GM21367 (cell line): ENCODE measurements at regions not wholly inside any gene's neighbourhood (a gene's known extent, or its start where the extent isn't known, plus 50 kb on each side); places are given as distances from the start of the nearest gene placed in this dataset.

Experiments
- ATAC-seq: cut with Tn5 transposase; IDR thresholded peaks from one replicate; pipeline ENCODE4 v1.9.1; 2021; ENCODE audit not compliant: unreplicated experiment

DNA sequence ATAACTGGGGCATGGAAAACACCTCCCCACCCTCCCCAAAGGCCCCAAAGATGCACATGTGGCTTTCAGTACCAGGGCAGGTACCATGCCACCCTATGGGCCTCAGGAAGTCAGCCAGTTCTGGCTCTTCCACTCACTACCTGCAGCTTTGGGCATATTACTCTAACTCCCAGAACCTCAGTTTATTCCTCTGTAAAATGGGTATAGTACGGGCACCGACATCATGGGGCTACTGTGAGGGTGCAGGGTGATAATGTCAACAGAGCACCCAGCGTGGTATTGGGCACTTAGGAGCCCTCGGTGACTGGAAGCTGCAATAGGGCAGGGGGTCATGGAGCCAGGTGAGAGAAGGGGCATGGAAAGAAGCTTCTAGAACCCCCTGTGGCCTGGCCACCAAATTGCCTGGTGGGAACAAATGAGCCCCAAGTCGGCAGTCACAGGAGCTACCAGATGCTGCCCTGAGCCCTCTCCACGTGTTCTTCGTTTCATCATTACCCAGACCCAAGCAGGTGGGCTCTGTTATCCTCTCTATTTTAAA lies 512.1 kb downstream of the SHQ1 start:
- no peak for ATAC-seq

DNA sequence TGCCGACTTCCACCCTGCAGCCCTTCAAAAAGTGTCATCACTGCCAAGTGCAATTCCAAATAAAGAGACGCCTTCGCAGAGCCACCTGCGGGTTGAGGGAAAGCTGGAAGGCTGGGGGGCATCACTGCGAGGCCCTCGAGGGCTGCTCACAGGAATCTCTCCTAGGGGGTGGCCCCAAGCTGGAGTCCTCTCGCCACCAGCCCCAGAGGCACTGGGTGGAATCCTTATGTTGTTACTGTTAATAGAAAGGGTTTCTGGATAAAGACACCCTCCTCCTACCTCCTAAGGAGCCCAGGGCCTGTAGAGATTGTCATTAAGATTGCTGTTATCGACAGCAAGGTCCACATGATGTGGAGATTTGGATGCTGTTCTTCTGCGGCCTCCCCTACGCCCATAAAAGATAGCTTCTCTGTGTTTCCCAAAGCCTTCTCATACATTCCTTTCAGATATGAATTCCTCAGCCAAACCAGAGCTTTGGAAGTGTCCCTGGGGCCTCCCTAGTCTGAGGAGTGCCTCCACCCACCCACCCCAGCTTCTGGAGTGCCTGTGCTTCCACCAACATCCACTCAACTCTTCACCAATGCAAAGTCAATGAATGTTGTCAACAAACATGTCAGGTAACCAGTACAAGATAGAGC lies 512.7 kb downstream of the SHQ1 start:
- no peak for ATAC-seq

DNA sequence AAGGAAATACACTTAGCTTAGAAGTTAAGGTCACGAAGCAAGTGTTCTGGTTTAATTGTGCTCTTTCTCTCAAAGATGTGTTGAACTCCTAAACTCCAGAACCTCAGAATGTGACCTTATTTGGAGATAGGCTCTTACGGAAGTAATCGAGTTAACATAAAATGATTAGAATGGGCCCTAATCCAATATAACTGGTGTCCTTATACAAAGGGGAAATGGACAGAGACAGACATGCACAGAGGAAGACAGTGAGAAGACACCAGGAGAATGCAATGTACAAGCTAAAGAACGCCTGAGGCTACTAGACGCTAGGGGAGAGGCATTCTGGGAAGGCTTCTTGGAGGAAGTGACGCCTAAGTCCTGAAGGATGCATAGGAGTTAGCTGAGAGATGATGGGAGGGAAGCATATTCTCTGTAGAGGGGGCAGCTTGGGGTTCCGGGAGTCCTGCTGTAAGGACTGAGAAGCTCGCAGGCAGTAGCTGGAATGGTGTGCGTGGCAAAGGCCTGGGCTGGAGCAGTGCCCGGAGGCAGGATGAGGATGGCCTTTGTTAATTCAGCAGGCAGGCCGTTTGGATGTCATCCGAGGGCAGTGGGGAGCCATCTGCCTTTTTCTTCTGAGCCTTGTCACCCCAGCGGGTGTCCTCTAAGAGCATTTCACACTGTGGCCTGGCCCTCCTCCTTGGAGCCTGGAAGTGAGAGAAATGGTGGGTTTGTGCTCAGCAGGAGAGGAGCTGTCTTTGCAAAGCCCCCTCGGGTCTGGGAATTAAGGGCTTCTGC lies 513.4 kb downstream of the SHQ1 start:
- ATAC-seq = no peak

DNA sequence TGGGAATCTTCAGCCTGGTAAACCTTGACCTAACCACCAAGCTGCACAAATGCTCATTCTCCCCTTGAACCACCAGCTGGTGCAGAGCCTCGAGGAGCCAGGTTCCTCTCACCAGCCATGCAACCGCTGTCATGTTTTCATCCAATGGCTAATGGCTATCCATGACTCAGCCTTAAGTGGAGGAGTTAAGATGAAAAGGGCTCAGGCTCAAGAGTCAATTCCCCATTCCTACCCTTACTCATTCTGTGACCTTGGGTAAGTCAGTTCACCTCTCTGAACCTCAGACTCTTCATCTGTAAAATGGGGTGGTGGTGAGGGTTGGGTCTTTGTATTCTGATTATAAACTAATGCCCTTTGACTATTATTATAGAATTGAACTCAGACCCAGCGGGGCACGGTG lies 515.6 kb downstream of the SHQ1 start:
- ATAC-seq = no peak

DNA sequence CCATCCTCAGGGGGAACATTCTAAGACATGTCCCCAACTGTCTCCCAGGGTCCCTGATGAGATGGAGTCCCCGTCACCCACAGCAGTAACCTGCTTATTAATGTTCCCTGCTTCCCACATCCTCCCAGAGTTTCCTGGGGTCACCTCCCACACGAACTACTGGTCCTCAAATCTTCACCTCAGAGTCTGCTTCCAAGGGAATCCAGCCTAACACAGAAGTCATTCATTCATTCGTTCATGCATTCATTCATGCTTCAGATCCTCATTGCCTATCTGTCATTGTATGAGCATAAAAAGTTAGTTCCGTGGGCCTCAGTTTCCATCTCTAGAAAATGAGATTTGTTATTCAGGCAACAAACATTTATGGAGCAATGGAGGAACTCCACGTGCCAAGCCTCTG lies 516.2 kb downstream of the SHQ1 start:
- no peak for ATAC-seq

DNA sequence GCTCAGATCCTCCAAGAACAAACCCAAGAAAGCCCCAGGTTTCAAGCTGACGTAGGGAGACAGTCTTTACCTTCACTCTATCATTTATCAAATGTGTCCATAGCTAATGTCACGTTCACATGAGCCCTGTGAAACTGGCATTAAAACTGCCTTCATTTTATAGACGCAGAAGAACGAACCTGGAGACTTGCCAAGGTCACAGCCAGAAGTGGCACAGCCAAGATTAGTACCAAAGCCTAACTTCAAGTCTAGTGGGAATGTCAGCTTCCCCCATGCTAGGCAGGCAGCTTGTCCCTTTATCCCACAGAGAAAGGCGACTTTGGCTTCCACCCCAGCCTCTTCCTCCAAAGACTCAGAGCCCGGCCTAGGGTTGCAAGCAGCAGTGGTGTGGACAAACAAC lies 517.2 kb downstream of the SHQ1 start:
- no peak for ATAC-seq

DNA sequence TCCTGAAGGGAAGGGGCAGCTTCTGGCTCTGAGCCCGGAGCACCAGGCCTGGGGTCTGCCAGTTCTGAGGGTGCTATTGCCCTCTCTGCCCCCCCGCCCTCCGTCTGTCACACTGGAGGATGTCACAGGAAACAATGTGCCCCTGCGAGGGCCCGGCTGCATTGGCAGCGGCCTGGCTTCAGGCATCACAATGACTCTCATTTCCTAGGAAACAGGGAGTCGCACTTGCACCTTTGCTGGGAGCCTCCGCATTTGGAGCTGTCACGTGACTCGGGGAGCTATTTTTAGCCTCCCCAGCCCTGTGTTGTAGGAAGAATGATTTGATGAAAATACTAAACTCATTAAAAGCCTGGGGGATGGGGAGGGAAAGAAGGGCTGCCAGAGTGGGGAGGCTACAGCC lies 518.9 kb downstream of the SHQ1 start:
- no peak for ATAC-seq

DNA sequence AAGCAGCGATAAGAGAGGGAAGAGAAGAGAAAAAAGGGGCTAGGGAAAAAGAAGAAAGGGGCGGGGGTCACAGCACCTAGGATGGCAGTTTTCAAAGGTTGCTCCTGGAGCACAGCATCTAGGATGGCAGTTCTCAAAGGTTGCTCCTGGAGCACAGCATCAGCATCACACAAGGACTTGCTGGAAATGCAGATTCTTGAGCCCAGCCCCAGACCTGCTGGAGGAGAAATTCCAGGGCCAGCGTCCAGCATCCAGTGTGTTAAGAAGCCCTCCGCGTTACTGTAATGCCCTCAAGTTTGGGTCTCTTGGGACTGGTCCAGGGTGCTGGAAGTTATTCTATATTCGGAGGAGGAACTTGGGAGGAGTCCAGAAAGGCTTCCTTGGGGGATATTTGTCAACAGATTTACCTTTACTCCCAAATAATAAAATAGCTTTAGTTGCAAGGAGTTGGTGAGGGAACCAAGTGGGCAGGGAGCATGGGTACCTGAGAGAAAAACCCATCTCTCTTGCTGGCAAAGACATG lies 519.4 kb downstream of the SHQ1 start:
- ATAC-seq = no peak

DNA sequence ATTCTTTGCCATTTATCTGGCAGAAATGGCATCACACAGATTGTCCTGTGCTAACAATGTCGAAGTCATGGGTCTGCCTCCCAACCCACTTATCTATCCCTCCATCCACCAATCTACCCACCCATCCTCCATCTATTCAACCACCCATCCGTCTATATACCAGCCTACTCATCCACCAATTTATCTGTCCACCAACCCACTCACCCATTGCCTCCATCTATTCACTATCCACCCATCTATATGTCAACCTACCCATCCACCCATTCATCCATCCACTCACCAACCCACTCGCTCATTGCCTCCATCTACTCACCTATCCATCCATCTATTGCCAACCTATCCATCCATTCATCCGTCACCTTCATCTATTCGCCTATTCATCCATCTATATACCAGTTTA lies 521.2 kb downstream of the SHQ1 start:
- no peak for ATAC-seq

DNA sequence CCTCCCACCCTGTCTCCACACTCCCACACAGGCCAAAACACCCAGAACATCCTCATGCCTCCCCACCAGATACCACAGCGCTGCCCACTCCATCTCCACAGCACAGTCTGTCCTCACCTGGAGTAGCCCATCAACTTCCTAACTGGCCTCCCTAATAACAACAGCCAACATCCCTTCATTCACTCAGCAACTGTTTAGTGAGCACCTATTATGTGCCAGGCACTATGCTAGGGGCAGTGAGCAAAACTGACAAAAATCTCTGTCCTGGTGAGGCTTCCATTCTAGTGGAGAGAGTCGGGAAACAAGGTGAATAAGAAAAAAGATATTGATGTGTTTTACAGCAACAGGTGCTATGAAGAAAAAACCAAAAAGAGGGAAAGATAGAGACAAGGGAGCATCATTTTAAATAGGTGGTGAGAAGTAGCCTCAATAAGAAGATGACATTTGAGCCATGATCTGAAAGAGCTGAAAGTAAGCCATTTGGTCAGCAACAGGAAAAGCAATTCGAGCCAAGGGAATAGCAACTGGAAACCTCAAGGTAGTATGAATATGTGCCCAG lies 523.9 kb downstream of the SHQ1 start:
- ATAC-seq = no peak

DNA sequence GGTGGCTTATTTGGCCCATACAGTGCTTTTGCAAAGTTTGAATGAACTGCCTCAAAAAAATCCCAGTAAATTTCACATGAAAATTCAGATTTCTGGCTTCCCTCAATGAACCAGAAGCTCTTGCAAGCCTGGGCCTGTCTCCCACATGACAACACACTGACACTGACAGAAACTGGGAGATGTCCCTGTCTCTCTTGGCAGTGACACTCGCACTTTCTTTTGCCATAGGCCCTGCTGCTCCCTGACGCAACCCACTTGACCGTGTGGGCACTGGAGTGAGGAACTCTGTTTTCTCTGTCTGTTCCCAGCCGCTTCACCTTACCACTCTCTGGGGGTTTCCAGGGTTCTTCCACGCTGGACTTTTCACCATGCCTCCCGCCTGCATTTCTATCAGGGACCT lies 524.5 kb downstream of the SHQ1 start:
- no peak for ATAC-seq

DNA sequence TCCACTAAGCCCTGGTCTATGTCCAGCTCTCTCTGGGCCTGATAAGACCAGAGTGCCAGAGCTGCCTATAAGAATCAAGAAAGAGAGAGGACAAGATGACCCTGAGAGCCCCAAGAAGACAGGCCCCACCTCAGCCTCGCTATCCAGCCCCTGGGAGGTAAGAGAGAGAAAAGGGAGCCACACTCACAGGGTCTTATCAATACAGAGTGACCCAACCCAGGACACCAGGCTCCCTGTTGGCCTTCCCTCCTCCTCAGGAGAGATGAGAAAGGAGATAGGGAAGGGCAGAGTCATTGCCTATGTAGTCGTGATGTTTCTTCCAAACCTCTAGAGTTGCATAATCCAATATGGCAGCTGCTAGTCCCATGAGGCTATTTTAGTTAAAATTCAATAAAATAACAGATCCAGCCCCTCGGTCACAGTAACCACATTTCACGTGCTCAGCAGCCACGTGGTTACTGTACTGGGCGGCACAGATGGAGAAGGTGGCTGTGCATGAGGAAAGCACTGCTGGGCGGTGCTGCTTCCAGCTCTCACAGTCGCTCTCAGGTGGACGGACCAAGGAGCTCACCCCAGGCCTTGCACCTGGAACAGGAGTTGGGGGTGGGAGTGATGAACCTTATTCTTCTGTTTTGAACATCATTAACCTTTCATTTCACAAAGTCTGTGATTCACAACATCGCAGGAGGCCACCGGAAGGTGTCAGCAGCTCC lies 525.8 kb downstream of the SHQ1 start:
- no peak for ATAC-seq

DNA sequence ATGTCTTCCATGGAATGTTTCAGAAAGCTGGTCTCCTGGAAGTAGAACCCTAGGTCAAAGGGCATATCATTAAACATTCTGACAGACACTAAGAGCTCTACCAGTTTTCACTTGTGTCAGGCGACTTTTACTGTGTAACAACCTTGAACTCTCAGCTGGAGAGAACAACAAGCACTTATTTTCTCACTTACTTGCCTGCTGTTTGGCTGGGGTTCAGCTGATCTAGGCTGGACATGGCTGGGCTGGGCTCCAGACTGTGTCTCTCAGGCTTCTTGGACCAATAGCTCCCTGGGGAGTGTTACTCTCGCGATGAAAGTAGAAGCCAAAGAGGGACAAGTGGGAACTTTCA lies 527.3 kb downstream of the SHQ1 start:
- no peak for ATAC-seq

DNA sequence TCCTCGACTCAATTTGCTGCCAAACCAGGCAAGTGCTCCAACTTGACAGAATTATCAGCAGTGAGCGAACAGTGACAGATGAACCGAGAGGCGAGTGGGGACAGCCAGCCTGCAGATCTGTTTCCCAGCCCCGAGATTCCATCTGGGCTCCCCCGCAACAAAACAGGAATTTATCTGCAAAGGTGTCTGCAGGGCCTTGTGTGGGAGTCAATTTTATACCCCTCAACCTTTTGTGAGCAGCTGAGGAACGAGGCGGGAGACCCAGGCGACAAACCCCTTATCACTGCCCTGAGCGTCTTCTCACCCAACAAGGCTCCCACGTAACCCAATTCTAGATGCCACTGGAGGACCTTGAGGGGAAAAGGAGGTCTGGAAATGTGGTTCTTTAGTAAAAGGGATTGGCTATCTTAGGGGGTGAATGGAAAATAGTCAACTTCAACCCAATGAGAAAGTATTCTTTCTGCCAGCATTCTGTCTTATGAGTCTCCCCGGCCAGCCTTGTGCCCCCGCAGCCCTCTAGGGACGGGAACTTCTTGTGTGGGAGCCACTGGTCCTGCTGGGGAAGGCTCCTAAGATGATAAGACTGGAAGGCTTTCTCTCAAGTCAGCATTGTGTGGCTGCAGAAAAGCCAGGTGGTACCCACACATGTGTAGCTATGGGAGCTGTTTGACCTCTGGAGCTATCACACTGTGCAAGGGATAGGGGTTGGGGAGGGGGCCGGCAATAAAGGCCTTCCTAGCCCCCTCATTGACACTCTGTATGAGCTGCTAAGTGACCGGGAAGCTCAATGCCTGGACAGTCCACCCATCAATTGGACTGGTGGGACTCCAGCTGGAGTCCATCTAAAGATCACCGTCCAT lies 527.9 kb downstream of the SHQ1 start:
- no peak for ATAC-seq

DNA sequence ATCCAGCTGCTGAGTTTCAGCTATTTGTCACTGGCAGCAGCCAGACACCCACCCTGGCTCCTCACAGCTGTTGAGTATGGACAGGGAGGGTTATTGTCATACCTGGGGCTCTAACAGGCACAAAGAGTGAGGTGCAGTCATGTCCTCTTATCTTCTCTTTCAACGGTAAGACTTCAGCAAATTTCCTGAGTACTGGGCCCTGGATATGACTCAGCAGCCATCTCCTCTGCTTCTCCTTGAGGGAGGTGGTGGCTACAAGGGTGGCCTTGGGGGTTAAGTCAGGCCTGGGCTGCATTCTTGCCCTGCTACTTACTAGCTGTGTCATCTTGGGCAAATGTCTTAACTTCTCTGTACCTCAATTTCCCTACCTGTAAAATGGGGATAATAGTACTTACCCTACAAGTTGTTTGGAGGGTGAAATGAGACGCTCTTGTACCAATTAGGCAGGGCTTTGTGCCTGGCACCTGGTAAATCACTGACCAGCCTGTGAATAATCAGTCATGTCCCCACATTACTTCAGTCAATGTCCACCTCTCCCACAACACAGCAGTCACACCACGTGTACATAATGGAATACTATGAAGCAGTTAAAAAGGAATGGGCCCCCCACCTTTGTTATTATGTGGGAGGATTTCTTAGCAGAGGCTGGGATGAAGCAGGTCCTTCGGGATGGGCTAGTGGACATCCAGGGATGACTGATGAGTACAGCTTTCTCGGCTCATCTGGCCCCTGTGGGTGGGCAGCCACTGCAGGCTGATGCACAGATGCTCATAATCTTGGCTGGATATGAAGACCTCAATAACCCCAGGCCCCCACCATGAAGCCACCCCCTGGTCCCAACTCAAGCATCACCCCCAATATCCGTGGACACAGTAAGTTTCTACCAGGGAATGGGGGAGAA lies 528.8 kb downstream of the SHQ1 start:
- ATAC-seq = no peak

DNA sequence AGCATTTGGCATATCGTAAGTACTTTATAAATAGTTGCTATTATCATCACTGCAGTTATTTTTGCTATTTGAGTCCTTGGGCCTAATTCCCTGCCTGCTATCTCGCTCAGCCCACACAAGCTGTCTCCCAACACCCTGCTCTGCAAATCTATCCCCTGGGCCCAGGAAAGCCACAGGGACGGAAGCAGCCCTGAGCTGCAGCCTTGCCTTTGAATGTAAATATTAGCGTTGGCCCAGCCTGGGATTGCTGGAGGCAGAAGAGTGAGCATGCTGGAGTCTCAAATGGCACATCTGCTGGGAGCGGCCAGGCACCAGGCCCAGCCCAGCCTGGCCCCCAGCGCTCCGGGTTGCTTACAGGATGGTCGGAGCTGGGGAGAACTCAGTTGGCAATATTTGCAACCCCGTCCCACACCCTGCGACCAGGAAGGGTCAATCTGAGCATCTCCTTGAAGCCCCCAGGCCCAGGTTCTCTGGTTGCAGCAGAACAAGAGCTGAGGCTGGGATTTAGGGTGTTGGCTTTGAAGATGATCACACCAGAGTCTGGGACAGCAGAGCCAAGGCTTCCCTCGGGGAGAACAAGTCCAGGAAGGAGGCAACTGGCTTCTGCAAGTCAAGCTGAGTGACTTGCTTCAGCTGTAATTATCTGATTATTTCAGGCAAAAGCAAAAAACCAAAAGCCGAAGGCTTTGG lies 529.6 kb downstream of the SHQ1 start:
- no peak for ATAC-seq

DNA sequence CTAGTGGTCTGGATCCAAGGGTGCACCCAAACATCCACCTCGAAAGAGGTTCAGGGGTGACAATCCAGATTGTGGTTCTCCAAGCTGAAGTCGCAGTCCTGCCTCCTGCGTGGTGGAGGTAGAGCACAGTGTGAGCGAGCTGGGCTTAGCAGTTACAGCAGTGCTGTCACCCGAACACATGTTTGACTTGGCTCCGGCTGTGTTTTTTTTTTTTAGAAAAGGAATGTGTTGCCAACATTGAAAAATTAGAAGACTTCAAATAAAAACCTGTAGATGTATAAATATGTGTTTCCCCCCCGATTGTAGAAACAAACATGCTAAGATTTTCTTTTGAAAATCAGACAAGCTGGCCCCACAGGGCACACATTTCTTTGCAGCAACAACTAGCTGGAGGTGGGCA lies 530.8 kb downstream of the SHQ1 start:
- no peak for ATAC-seq

DNA sequence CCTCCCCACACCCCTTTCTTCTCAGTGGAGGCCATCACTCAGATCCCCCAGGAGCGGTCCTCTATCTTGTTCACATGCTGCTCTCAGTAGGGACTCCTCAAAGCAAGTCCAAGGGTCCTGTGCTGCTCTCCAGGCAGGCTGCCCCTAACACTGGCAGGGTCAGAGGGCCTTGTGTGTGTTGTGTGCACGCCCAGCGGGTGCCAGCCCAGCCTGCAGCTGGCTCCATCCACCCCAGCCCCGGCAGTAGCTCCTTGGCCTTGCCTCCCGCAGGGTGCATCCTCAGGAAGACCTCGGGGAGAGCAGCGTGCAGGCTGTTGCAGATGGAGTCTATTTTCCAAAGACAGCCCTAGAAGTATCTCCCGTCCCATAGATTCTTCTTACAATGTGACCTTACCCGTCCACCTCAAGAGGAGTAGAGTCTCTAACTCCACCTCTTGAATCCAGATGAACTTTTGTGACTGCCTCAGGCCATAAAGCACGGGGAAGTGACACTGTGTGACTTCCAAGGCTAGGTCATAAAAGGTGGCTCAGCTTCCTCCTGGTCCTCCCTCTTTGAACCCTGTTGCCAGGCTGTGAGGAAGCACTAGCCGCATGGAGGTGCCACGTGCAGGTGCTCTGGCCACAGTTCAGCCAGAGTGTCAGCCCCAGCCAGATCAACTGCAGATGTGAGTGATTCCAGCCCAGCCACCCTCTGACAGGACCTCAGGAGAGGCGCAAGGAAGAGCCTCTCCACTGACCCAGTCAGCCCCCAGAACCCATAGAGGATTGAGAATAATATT lies 531.6 kb downstream of the SHQ1 start:
- ATAC-seq = no peak
